ENCODE measurements at regions not wholly inside any gene's neighbourhood (a gene's known extent, or its start where the extent isn't known, plus 50 kb on each side); places are given as distances from the start of the nearest gene placed in this dataset.
"Not testable (repeated sequence)": the region's sequence is repeated elsewhere in the genome, so short reads cannot be mapped to it uniquely, and the experiment has no call there.

DNA sequence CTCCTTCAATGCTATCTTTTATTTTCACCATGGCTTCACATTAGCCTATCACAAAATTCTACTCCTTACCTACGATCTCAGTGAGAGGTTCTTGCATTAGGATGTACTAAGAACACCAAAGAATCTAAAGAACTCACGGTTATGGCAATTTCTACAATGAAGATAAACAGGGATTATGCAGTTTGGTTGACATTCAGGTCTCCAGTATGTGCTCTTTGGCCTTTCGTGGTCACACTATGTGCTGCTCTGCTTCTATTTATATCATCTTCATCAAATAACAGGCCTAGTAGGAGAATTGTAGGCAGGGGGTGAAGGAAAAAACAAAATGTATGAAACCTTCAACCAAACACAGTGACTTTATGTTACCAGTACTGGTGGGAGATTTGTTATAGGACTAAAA lies 194.0 kb upstream of the SAMSN1 start:
- H3K4me1 Mint-ChIP-seq (ENCODE audit: low read depth, unreplicated experiment), result no peaks in the 10 kb centered on the region
- TF ChIP-seq, protein P1, sequence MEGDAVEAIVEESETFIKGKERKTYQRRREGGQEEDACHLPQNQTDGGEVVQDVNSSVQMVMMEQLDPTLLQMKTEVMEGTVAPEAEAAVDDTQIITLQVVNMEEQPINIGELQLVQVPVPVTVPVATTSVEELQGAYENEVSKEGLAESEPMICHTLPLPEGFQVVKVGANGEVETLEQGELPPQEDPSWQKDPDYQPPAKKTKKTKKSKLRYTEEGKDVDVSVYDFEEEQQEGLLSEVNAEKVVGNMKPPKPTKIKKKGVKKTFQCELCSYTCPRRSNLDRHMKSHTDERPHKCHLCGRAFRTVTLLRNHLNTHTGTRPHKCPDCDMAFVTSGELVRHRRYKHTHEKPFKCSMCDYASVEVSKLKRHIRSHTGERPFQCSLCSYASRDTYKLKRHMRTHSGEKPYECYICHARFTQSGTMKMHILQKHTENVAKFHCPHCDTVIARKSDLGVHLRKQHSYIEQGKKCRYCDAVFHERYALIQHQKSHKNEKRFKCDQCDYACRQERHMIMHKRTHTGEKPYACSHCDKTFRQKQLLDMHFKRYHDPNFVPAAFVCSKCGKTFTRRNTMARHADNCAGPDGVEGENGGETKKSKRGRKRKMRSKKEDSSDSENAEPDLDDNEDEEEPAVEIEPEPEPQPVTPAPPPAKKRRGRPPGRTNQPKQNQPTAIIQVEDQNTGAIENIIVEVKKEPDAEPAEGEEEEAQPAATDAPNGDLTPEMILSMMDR (IDR thresholded peaks at IDR 0.05; ENCODE audit: partially characterized antibody, unreplicated experiment), result no peak
- H3K4me3 Mint-ChIP-seq (ENCODE audit: unreplicated experiment), result no peak overlapping the region
- H3K27me3 Mint-ChIP-seq (ENCODE audit: unreplicated experiment), result peaks cover 2% of the 10 kb centered on the region
- no peak overlapping the region for H3K27ac Mint-ChIP-seq (ENCODE audit: unreplicated experiment)
- DNase-seq, result no peak
- peaks cover 2% of the 10 kb centered on the region for H3K9me3 Mint-ChIP-seq (ENCODE audit: unreplicated experiment)
- H3K36me3 Mint-ChIP-seq (ENCODE audit: unreplicated experiment), result no peaks in the 10 kb centered on the region

DNA sequence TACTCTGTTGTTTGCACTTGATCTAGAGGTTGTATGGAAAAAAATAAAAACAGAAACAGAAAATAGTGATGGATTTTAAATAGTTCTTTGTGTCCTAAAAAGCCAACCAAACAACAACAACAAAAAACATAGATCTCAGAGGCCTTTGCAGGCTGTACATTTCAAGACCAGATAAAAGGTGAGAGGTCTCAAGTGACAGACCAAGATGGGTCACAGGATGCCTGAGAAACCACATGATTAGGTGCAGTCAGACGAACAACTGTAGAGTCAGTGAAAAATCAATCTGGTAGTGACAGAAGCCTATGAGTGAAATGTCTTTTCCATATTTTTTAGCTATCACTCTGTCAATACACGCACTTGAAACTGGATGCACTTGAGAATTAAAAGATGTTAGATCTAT lies 193.5 kb upstream of the SAMSN1 start:
- H3K27ac Mint-ChIP-seq (ENCODE audit: unreplicated experiment), result no peak overlapping the region
- peaks cover 2% of the 10 kb centered on the region for H3K27me3 Mint-ChIP-seq (ENCODE audit: unreplicated experiment)
- DNase-seq, result no peak
- H3K4me3 Mint-ChIP-seq (ENCODE audit: unreplicated experiment), result no peak overlapping the region
- H3K36me3 Mint-ChIP-seq (ENCODE audit: unreplicated experiment), result no peaks in the 10 kb centered on the region
- H3K9me3 Mint-ChIP-seq (ENCODE audit: unreplicated experiment), result no peaks in the 10 kb centered on the region
- H3K4me1 Mint-ChIP-seq (ENCODE audit: low read depth, unreplicated experiment), result no peaks in the 10 kb centered on the region
- TF ChIP-seq, protein P1 (IDR thresholded peaks at IDR 0.05; ENCODE audit: partially characterized antibody, unreplicated experiment), result no peak

DNA sequence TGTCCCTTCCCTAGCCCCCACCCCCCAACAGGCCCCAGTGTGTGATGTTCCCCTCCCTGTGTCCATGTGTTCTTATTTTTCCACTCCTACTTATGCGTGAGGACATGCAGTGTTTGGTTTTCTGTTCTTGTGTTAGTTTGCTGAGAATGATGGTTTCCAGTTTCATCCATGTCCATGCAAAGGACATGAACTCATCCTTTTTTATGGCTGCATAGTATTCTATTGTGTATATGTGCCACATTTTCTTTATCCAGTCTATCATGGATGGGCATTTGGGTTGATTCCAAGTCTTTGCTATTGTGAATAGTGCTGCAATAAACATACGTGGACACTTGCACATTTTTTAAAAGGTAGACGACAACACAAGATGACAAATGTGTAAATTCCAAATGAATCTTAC lies 192.5 kb upstream of the SAMSN1 start:
- H3K27me3 Mint-ChIP-seq (ENCODE audit: unreplicated experiment); H3K9me3 Mint-ChIP-seq (ENCODE audit: unreplicated experiment); DNase-seq; H3K36me3 Mint-ChIP-seq (ENCODE audit: unreplicated experiment); H3K27ac Mint-ChIP-seq (ENCODE audit: unreplicated experiment); H3K4me3 Mint-ChIP-seq (ENCODE audit: unreplicated experiment); H3K4me1 Mint-ChIP-seq (ENCODE audit: low read depth, unreplicated experiment): not testable (repeated sequence)

DNA sequence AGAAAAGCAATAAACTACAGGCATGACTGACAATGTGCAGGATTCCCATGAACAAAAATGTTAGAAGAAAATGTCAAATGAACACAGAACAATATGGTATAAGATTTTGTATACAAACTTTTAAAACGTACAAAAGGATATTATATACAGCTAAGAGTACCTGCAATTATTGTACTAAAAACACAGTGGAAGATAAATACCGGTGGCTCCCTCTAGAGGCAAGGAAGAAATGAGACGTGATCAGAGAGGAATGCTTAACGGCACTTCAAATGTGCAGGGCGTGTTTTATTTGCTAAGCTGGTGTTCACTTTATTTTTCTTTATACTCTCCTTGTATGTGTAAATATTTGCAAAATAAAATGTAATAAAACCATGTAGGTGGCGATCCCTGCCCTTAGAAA lies 191.8 kb upstream of the SAMSN1 start:
- H3K9me3 Mint-ChIP-seq (ENCODE audit: unreplicated experiment), result no peaks in the 10 kb centered on the region
- H3K4me1 Mint-ChIP-seq (ENCODE audit: low read depth, unreplicated experiment), result no peaks in the 10 kb centered on the region
- no peaks in the 10 kb centered on the region for H3K36me3 Mint-ChIP-seq (ENCODE audit: unreplicated experiment)
- no peak overlapping the region for H3K27ac Mint-ChIP-seq (ENCODE audit: unreplicated experiment)
- no peak for DNase-seq
- no peak overlapping the region for H3K4me3 Mint-ChIP-seq (ENCODE audit: unreplicated experiment)
- TF ChIP-seq, protein P1 (IDR thresholded peaks at IDR 0.05; ENCODE audit: partially characterized antibody, unreplicated experiment), result peak; percentile 73
- no peaks in the 10 kb centered on the region for H3K27me3 Mint-ChIP-seq (ENCODE audit: unreplicated experiment)

DNA sequence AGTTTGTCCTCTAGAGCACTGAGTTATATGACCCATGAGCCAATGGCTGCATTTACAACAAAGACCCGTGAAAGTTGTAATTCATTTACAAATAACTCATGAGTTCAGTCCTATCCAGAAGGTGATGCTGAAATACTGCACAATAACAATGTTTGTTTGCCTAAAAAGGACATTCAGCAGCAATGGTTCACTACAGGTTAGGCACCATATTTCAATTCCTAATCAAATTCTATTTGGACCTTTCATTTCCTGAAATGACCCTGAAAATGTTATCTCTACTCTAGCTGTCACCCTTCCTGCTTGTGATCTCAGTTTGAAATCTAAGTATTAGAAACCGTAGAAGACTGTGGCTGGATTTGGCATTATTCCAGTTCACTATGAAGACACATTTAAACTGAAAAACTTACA lies 191.2 kb upstream of the SAMSN1 start:
- no peak for DNase-seq
- TF ChIP-seq, protein P1 (IDR thresholded peaks at IDR 0.05; ENCODE audit: partially characterized antibody, unreplicated experiment), result no peak
- no peaks in the 10 kb centered on the region for H3K9me3 Mint-ChIP-seq (ENCODE audit: unreplicated experiment)

DNA sequence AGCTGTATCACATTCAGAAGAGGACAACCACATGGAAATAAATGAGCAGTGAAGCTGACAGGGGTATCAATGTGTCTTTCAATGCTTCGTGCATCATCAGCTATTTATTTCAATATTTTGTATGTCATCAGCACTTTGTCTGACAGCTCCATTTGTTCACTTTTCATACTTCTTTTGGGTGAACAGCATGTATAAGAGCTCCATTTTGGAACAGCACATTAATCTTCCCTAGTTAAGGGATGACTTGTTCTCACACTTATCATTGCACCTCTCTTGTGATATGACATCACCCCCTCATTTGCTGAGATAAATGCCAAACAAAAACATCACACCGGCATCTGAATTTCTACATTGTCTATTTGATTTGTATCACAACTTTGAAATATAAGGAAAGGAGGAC lies 190.6 kb upstream of the SAMSN1 start:
- Mint-ChIP-seq H3K4me3 (ENCODE audit: unreplicated experiment) (no peak overlapping the region), H3K27ac (ENCODE audit: unreplicated experiment) (no peak overlapping the region), H3K36me3 (ENCODE audit: unreplicated experiment) (no peaks in the 10 kb centered on the region), H3K27me3 (ENCODE audit: unreplicated experiment) (no peaks in the 10 kb centered on the region), H3K4me1 (ENCODE audit: low read depth, unreplicated experiment) (no peaks in the 10 kb centered on the region), H3K9me3 (ENCODE audit: unreplicated experiment) (no peaks in the 10 kb centered on the region)
- TF ChIP-seq, protein P1 (IDR thresholded peaks at IDR 0.05; ENCODE audit: partially characterized antibody, unreplicated experiment), result no peak
- DNase-seq, result no peak

More for the DNA sequence above, 191.2 kb upstream of the SAMSN1 start:
- Mint-ChIP-seq H3K4me3 (ENCODE audit: unreplicated experiment) (no peak overlapping the region), H3K27ac (ENCODE audit: unreplicated experiment) (no peak overlapping the region), H3K4me1 (ENCODE audit: low read depth, unreplicated experiment) (no peaks in the 10 kb centered on the region), H3K27me3 (ENCODE audit: unreplicated experiment) (no peaks in the 10 kb centered on the region), H3K36me3 (ENCODE audit: unreplicated experiment) (no peaks in the 10 kb centered on the region)
